Erythroblast (primary cell): ENCODE measurements at regions not wholly inside any gene's neighbourhood (a gene's known extent, or its start where the extent isn't known, plus 50 kb on each side); places are given as distances from the start of the nearest gene placed in this dataset.

Source experiments
- GATA1 ChIP-seq: IDR thresholded peaks from 2 replicates; pipeline ENCODE4 v1.6.1; 2011; ENCODE audit warnings: low read depth, mild to moderate bottlenecking, control low read depth, low read length, moderate library complexity
- POLR2A ChIP-seq: IDR thresholded peaks from 2 replicates; pipeline ENCODE4 v1.6.1; 2011; ENCODE audit warnings: mild to moderate bottlenecking, low read length

- TF ChIP-seq POLR2A (no peak), GATA1 (no peak)
Measured at GRCh38 chr2:134110532-134110931, 143.3 kb upstream of the MGAT5 start.
